ENCODE measurements at regions not wholly inside any gene's neighbourhood (a gene's known extent, or its start where the extent isn't known, plus 50 kb on each side); places are given as distances from the start of the nearest gene placed in this dataset.

GRCh38 chr5:1998716-1999317 is 116.1 kb upstream of the IRX4 start (continued):
- TF ChIP-seq REST (IDR thresholded peaks at IDR 0.05; ENCODE audit: low read depth) (no peak), ATF3 (IDR thresholded peaks at IDR 0.05) (no peak)

- Histone ChIP-seq H3K4me1 (ENCODE audit: control insufficient read depth in 1 of 2, insufficient read depth in 2 of 2, low read length in 2 of 2) (no peaks in the 10 kb centered on the region), H4K20me1 (ENCODE audit: insufficient read depth) (no peaks in the 10 kb centered on the region), H3K79me2 (ENCODE audit: insufficient read depth, low read length) (no peaks in the 10 kb centered on the region), H3K27me3 (ENCODE audit: insufficient read depth, low read length) (peaks cover 63% of the 10 kb centered on the region), H3K9me3 (ENCODE audit: control insufficient read depth in 1 of 2, insufficient read depth in 1 of 2, low read depth in 1 of 2, low read length in 2 of 2) (no peaks in the 10 kb centered on the region), H3K4me2 (ENCODE audit: low read length) (no peak overlapping the region), H3K9ac (ENCODE audit: low read length) (no peak overlapping the region), H3K4me3 (replicated peaks in 1 of 2; ENCODE audit: low read depth in 1 of 2, low read length in 2 of 2) (no peak overlapping the region), H3K27ac (ENCODE audit: low read depth, low read length) (no peak overlapping the region), H3K36me3 (ENCODE audit: control insufficient read depth in 1 of 2, insufficient read depth in 2 of 2, low read length in 2 of 2) (no peaks in the 10 kb centered on the region), H3K9me2 (ENCODE audit: insufficient read depth) (no peaks in the 10 kb centered on the region; the same call in 1 of the 2 replicates), H2AFZ (ENCODE audit: low read depth, low read length, poor library complexity, severe bottlenecking) (no peak overlapping the region)
- ChIA-PET POLR2A (no interaction called here), RAD21 (ENCODE audit: low non-redundant PET in 1 of 2, low total read pairs in 2 of 2, uncharacterized antibody in 2 of 2, unreplicated experiment in 2 of 2) (no interaction called here), CTCF (no interaction called here)
- DNase-seq (ENCODE audit: low read depth, low spot score) = no peak
- no TSS peak for BruUV-seq (replicated peaks)
- no peak for ATAC-seq
- intact Hi-C loops (cut with micrococcal nuclease) = no loop called here
- TF ChIP-seq SIN3A (IDR thresholded peaks at IDR 0.05; ENCODE audit: low read depth) (no peak), REST (IDR thresholded peaks at IDR 0.05; ENCODE audit: low read depth) (no peak), ELF1 (IDR thresholded peaks at IDR 0.05; ENCODE audit: borderline replicate concordance, low read depth) (no peak), YY1 (IDR thresholded peaks at IDR 0.05; ENCODE audit: extremely low read depth, insufficient replicate concordance, low read depth, low read length) (no peak), POLR2AphosphoS5 (IDR thresholded peaks at IDR 0.05; ENCODE audit: low read depth, low read length) (no peak)
Observed at GRCh38 chr5:1998348-1998669, 115.6 kb upstream of the IRX4 start.

Data from HCT116 (cell line).